Panc1 (cell line): ENCODE measurements at regions not wholly inside any gene's neighbourhood (a gene's known extent, or its start where the extent isn't known, plus 50 kb on each side); places are given as distances from the start of the nearest gene placed in this dataset.
"Not testable (repeated sequence)": the region's sequence is repeated elsewhere in the genome, so short reads cannot be mapped to it uniquely, and the experiment has no call there.

ENCODE experiments used
- POLR2AphosphoS5 ChIP-seq: IDR thresholded peaks from 2 replicates; pipeline ENCODE4 v1.6.1; 2012; ENCODE audit warnings: mild to moderate bottlenecking, low read depth, low read length, moderate library complexity
- TCF7L2 ChIP-seq: IDR thresholded peaks from 2 replicates; pipeline ENCODE4 v1.6.1; 2011; ENCODE audit warnings: mild to moderate bottlenecking, low read depth, low read length, inconsistent platforms
- TF ChIP-seq, protein P1 (sequence below): fragments of 450-650 bp; IDR thresholded peaks from 2 replicates; pipeline ENCODE4 v1.5.1; 2017; ENCODE audit warnings: mild to moderate bottlenecking
- TF ChIP-seq, protein P2 (sequence below), 2 experiments: IDR thresholded peaks; 2 replicates each; pipeline ENCODE4 v1.6.1; 2011 to 2012; ENCODE audit warnings: low read depth in 2 of 2, control low read depth in 1 of 2, low read length in 1 of 2, mild to moderate bottlenecking in 1 of 2, moderate library complexity in 1 of 2; ENCODE audit not compliant: insufficient read depth in 1 of 2

DNA sequence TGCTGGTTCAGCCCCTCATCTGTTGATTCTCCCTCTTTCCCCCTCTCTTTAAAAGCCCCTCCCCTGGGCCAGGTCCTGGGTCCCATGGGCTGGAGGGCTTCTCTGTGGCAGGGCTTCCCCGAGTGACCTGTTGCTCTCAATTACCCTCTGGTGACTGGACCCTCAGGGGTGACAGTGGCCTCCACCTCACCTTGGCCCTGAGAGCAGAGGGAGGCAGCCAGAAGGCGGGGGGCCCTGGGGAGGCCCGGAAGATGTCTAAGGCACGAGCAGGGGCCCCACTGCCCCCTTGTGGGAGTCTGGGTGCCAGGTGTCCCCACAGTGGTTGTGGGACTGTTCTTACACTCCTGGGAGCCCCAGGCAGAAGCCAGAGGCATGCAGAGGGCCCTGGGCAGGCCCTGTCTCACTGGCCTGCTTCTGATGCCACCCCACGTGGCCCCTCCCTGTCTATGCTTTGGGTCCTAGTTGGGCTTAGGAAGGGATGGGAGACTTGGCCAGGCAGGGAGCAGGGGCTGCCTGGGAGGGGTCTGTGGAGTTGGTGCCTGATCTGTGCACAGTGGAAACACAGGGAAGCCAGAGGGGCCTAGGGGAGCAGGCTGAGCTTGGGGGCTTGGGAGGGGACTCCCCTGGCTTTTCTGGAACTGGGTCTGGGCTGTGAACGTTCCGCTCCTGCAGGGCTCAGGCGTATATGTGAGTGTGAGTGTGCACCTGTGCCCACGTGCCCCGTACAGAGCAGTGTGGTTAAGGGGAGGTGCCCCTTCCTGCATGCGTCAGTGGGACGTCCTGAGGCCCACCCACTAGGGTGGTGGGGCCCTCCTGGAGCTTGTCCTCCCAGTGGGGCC, 179.7 kb downstream of the TMEM121 start:
- TF ChIP-seq TCF7L2, POLR2AphosphoS5: not testable (repeated sequence)
- TF ChIP-seq, protein P1, sequence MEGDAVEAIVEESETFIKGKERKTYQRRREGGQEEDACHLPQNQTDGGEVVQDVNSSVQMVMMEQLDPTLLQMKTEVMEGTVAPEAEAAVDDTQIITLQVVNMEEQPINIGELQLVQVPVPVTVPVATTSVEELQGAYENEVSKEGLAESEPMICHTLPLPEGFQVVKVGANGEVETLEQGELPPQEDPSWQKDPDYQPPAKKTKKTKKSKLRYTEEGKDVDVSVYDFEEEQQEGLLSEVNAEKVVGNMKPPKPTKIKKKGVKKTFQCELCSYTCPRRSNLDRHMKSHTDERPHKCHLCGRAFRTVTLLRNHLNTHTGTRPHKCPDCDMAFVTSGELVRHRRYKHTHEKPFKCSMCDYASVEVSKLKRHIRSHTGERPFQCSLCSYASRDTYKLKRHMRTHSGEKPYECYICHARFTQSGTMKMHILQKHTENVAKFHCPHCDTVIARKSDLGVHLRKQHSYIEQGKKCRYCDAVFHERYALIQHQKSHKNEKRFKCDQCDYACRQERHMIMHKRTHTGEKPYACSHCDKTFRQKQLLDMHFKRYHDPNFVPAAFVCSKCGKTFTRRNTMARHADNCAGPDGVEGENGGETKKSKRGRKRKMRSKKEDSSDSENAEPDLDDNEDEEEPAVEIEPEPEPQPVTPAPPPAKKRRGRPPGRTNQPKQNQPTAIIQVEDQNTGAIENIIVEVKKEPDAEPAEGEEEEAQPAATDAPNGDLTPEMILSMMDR, result not testable (repeated sequence)
- TF ChIP-seq, protein P2, sequence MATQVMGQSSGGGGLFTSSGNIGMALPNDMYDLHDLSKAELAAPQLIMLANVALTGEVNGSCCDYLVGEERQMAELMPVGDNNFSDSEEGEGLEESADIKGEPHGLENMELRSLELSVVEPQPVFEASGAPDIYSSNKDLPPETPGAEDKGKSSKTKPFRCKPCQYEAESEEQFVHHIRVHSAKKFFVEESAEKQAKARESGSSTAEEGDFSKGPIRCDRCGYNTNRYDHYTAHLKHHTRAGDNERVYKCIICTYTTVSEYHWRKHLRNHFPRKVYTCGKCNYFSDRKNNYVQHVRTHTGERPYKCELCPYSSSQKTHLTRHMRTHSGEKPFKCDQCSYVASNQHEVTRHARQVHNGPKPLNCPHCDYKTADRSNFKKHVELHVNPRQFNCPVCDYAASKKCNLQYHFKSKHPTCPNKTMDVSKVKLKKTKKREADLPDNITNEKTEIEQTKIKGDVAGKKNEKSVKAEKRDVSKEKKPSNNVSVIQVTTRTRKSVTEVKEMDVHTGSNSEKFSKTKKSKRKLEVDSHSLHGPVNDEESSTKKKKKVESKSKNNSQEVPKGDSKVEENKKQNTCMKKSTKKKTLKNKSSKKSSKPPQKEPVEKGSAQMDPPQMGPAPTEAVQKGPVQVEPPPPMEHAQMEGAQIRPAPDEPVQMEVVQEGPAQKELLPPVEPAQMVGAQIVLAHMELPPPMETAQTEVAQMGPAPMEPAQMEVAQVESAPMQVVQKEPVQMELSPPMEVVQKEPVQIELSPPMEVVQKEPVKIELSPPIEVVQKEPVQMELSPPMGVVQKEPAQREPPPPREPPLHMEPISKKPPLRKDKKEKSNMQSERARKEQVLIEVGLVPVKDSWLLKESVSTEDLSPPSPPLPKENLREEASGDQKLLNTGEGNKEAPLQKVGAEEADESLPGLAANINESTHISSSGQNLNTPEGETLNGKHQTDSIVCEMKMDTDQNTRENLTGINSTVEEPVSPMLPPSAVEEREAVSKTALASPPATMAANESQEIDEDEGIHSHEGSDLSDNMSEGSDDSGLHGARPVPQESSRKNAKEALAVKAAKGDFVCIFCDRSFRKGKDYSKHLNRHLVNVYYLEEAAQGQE (IDR thresholded peaks at IDR 0.05; ENCODE audit: insufficient read depth in 1 of 2, low read depth in 2 of 2, low read length in 1 of 2), result not testable (repeated sequence)
